Cardiac muscle cell (in vitro differentiated cells and primary cell): ENCODE measurements at regions not wholly inside any gene's neighbourhood (a gene's known extent, or its start where the extent isn't known, plus 50 kb on each side); places are given as distances from the start of the nearest gene placed in this dataset.
"Not testable (repeated sequence)": the region's sequence is repeated elsewhere in the genome, so short reads cannot be mapped to it uniquely, and the experiment has no call there.

Experiments used
- DNase-seq, 2 donors: peaks; one replicate each; pipeline versions ENCODE4 v3.0.0 to v3.0.0-alpha.2; 2010 to 2017; ENCODE audit warnings: low read depth in 1 of 2, low spot score in 1 of 2
- H3K27ac ChIP-seq: fragments of 200-600 bp; sonication (generic); 2 replicates; pipeline ENCODE4 v1.5.1; 2016
- H3K27me3 ChIP-seq: fragments of 200-600 bp; sonication (generic); 2 replicates; pipeline ENCODE4 v1.6.0; 2016; ENCODE audit warnings: control low read depth
- H3K36me3 ChIP-seq: fragments of 200-600 bp; sonication (generic); 2 replicates; pipeline ENCODE4 v1.5.1; 2016; ENCODE audit warnings: control low read depth
- H3K4me1 ChIP-seq: fragments of 200-600 bp; sonication (generic); 2 replicates; pipeline ENCODE4 v1.8.1; 2017; ENCODE audit warnings: low read depth, mild to moderate bottlenecking, mixed run types
- H3K4me3 ChIP-seq: fragments of 200-600 bp; sonication (generic); 2 replicates; pipeline ENCODE4 v1.5.1; 2016; ENCODE audit warnings: mild to moderate bottlenecking
- H3K9me3 ChIP-seq: fragments of 200-600 bp; sonication (generic); 2 replicates; pipeline ENCODE4 v1.5.1; 2017; ENCODE audit warnings: low read depth, mild to moderate bottlenecking, control low read depth
- TF ChIP-seq, protein P1 (sequence below): IDR thresholded peaks from 2 replicates; pipeline ENCODE4 v1.5.1; 2012; ENCODE audit warnings: low read depth, mild to moderate bottlenecking, low read length

DNA sequence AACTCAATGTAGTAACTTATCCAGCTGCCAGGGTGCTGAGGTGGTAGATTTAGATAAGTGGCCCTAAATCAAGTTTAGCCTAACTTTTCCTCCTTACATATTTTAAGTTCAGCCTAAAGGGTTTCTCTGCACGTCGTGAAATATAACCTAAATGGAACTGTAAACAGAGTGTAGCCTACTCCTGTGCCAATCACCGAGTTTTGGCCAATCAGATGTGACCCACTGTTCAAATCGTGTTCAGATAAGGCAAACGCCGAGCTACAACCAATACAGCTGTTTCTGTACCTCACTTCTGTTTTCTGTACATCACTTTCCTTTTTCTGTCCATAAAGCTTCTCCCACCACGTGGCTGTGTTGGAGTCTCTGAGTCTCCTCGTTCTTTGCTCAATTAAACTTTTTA lies 904.2 kb upstream of the POT1 start:
- no peak overlapping the region for H3K4me3 ChIP-seq
- no peaks in the 10 kb centered on the region for H3K36me3 ChIP-seq
- TF ChIP-seq, protein P1, sequence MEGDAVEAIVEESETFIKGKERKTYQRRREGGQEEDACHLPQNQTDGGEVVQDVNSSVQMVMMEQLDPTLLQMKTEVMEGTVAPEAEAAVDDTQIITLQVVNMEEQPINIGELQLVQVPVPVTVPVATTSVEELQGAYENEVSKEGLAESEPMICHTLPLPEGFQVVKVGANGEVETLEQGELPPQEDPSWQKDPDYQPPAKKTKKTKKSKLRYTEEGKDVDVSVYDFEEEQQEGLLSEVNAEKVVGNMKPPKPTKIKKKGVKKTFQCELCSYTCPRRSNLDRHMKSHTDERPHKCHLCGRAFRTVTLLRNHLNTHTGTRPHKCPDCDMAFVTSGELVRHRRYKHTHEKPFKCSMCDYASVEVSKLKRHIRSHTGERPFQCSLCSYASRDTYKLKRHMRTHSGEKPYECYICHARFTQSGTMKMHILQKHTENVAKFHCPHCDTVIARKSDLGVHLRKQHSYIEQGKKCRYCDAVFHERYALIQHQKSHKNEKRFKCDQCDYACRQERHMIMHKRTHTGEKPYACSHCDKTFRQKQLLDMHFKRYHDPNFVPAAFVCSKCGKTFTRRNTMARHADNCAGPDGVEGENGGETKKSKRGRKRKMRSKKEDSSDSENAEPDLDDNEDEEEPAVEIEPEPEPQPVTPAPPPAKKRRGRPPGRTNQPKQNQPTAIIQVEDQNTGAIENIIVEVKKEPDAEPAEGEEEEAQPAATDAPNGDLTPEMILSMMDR, result no peak
- H3K9me3 ChIP-seq, result no peaks in the 10 kb centered on the region
- H3K27ac ChIP-seq, result no peak overlapping the region
- no peaks in the 10 kb centered on the region for H3K27me3 ChIP-seq
- no peak for DNase-seq
- H3K4me1 ChIP-seq, result no peaks in the 10 kb centered on the region

DNA sequence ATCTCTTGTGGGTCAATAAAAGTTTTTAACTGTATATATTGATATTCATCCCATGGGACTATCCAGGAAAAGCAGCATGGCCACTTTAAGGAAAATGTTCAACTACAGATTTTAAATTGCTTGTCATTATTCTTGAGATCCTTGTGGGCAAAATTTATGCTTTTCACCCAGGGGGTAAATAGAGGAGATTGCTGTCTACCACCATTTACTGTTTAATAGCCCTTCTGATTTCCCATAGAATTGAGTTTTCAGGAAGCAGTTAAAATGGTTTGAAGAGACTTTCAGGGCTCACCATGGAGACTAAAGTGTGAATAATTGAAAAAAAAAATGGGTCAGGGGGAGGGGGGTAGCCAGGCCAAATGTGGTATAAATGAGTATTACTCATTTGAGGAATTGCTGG lies 901.1 kb upstream of the POT1 start:
- Histone ChIP-seq H3K9me3 (no peaks in the 10 kb centered on the region), H3K4me3 (no peak overlapping the region), H3K27ac (no peak overlapping the region), H3K36me3 (no peaks in the 10 kb centered on the region), H3K4me1 (no peaks in the 10 kb centered on the region), H3K27me3 (no peaks in the 10 kb centered on the region)
- TF ChIP-seq, protein P1, result no peak
- no peak for DNase-seq

DNA sequence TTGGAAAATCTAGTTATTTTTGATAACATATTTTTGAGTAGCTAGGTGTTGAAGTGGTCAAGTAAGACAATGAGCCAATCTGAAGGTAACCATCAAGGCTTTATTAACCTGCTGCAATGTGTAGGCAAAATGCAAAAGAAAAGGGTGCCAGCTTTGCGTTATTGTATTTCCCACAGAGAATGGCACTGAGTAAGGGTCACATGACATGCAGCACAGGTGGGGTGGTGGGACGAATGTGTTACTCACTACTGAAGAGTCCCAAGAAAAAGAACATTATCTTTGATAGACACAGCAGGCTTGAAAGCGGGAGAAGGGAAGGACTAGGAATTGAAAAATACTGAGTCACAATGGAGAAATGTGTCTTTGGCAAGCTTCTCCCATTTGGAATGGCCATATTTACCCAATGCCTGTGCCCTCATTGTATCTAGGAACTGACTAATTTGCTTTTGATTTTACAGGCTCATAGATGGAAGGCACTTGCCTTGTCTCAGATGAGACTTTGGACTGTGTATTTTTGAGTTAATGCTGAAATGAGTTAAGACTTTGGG lies 898.6 kb upstream of the POT1 start:
- Histone ChIP-seq H3K4me3 (no peak overlapping the region), H3K27ac (no peak overlapping the region), H3K36me3 (no peaks in the 10 kb centered on the region), H3K9me3 (no peaks in the 10 kb centered on the region), H3K4me1 (no peaks in the 10 kb centered on the region), H3K27me3 (no peaks in the 10 kb centered on the region)
- TF ChIP-seq, protein P1, result no peak
- DNase-seq, result no peak

DNA sequence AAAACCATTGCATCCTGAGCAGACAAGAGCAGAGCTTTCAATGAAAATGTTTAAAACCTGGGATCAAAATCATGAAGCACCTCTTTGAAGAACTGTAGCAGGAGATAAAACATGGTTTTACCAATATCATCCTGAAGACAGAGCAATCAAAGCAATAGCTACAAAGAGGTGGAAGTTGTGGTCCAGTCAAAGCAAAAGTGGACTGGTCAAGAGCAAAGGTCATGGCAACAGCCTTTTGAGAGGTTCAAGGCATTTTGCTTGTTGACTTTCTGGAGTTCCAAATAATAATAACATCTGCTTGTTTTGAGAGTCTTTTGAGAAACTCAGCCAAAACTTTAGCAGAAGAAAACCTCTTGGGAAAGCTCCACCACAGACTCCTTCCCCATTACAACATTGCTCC lies 893.9 kb upstream of the POT1 start:
- Histone ChIP-seq H3K27ac (no peak overlapping the region), H3K4me1 (no peaks in the 10 kb centered on the region), H3K27me3 (no peaks in the 10 kb centered on the region), H3K4me3 (no peak overlapping the region), H3K9me3 (no peaks in the 10 kb centered on the region), H3K36me3 (no peaks in the 10 kb centered on the region)
- TF ChIP-seq, protein P1, result no peak
- DNase-seq, result no peak

DNA sequence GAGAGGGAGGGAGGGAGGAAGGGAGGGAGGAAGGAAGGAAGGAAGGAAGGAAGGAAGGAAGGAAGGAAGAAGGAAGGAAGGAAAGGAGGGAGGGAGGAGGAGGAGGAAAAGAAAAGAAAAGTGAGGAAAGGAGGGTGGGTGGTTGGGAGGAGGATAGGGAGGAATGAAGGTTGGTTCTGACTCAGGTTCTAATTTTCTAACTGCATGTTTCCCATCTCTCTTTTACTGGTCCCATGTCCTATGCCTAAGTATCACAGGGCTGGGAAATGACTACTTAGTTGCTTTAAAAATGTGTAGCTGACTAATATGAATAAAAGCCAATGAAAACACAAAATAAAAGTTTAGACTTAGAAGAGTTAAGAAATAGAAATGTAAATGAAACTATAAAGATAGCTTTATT lies 890.9 kb upstream of the POT1 start:
- TF ChIP-seq, protein P1, result no peak
- no peak for DNase-seq

DNA sequence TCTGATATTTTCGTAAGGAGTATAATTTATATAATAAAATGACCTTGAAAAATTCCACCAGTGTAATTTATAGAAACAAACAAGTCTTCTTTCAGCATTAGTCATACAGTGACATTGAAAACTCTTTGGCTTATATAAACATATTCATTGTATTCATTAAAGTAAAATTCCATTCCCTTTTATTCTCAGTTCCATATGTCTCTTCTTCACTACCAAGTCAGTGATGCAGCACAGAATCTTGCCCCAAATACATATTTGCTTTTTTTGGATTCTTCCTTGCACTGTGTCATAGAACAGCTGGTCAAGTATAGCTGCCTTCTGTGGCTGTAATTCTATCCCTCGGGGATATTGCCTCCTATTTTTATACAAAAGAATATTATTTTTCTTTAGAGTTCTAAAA lies 884.5 kb upstream of the POT1 start:
- Histone ChIP-seq H3K27me3 (no peaks in the 10 kb centered on the region), H3K27ac (no peak overlapping the region), H3K36me3 (no peaks in the 10 kb centered on the region), H3K9me3 (no peaks in the 10 kb centered on the region), H3K4me3 (no peak overlapping the region), H3K4me1 (no peaks in the 10 kb centered on the region)
- no peak for DNase-seq
- TF ChIP-seq, protein P1, result no peak

More for the DNA sequence above, 890.9 kb upstream of the POT1 start:
- Histone ChIP-seq H3K4me1 (no peaks in the 10 kb centered on the region), H3K27me3 (no peaks in the 10 kb centered on the region), H3K9me3 (no peaks in the 10 kb centered on the region), H3K4me3 (no peak overlapping the region), H3K36me3 (no peaks in the 10 kb centered on the region), H3K27ac (no peak overlapping the region)

DNA sequence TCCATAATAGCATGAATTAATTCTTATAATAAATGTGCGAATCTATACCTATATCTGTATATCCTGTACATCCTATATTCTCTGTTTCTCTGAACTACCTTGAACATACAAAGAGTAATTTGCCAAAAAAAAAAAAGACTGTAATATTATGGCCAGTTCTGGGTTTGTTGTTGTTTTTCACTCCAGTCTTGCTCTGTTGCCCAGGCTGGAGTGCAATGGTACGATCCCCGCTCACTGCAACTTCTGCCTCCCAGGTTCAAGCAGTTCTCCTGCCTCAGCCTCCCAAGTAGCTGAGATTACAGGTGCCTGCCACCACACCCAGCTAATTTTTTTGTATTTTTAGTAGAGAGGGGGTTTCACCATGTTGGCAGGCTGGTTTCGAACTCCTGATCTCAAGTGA lies 876.9 kb upstream of the POT1 start:
- not testable (repeated sequence) for H3K36me3 ChIP-seq, H3K4me3 ChIP-seq, H3K27ac ChIP-seq, H3K27me3 ChIP-seq, H3K4me1 ChIP-seq, H3K9me3 ChIP-seq
- DNase-seq, result peak in 1 of 2 donors; percentile 1
